ENCODE measurements at regions not wholly inside any gene's neighbourhood (a gene's known extent, or its start where the extent isn't known, plus 50 kb on each side); places are given as distances from the start of the nearest gene placed in this dataset.

DNA sequence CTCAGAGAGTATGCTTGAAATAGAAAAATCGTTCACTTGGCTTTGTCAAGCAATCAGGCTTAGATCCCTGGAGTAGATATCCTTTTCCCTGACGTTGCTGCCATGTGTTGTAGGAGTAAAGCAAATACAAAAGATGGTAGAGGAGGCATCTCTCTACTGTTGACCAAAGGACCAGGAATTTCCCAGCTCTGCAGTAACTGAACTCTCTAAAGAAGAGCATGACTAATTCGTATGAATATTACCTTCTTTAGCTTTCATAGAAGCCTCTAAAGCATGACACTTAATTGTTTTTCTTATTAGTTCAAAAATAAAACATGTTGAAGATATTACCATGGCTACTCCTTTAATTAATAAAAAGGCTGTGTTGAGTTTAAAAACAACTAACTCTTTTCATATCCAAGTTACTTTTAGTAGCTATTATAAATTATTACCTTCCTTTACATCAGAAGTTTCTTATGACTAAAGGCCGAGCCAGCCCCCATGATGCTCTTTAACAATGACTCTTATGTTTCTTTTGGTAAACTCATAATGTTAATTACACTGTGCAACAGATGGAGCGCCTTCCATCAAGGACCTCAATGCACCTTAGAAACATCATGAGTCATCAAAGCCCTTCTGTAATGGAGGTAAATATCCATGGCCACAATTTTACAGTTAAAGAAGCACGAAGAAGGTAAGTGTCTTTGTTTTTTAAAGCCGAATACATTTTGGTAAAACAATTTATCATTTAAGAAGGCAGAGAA lies 352.4 kb downstream of the KLF5 start:
- no peak overlapping the region for H3K27ac ChIP-seq
- TF ChIP-seq, protein P1, sequence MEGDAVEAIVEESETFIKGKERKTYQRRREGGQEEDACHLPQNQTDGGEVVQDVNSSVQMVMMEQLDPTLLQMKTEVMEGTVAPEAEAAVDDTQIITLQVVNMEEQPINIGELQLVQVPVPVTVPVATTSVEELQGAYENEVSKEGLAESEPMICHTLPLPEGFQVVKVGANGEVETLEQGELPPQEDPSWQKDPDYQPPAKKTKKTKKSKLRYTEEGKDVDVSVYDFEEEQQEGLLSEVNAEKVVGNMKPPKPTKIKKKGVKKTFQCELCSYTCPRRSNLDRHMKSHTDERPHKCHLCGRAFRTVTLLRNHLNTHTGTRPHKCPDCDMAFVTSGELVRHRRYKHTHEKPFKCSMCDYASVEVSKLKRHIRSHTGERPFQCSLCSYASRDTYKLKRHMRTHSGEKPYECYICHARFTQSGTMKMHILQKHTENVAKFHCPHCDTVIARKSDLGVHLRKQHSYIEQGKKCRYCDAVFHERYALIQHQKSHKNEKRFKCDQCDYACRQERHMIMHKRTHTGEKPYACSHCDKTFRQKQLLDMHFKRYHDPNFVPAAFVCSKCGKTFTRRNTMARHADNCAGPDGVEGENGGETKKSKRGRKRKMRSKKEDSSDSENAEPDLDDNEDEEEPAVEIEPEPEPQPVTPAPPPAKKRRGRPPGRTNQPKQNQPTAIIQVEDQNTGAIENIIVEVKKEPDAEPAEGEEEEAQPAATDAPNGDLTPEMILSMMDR (IDR thresholded peaks at IDR 0.05), result no peak
- no peaks in the 10 kb centered on the region for H3K27me3 ChIP-seq
- H3K36me3 ChIP-seq, result no peaks in the 10 kb centered on the region
- H3K4me3 ChIP-seq, result no peak overlapping the region
- H3K9me3 ChIP-seq, result no peaks in the 10 kb centered on the region
- intact Hi-C loops (cut with DNase I), result no loop called here
- DNase-seq (ENCODE audit: low spot score in 2 of 2), result no peak
- H3K4me1 ChIP-seq, result no peaks in the 10 kb centered on the region

DNA sequence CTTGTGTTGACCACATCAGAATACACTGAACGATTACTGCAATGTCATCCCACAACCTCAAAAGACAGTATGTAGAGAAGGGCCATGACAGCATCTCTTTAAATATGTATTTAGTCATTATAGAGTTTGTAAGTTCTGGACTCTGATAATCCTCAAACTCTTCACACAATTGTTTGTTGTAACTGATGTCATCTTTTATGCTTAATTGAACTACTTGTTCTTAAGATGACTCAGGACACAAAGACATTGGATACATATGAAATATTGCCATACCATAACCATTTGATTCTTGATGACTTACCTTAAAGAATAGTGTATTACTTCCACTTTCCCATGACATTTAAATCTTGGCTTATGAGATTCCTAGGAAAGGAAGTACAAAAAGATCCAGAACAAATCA lies 347.6 kb downstream of the KLF5 start:
- no peaks in the 10 kb centered on the region for H3K36me3 ChIP-seq
- H3K4me1 ChIP-seq, result no peaks in the 10 kb centered on the region
- no peak for DNase-seq (ENCODE audit: low spot score in 2 of 2)
- intact Hi-C loops (cut with DNase I), result no loop called here
- no peaks in the 10 kb centered on the region for H3K27me3 ChIP-seq
- no peak overlapping the region for H3K27ac ChIP-seq
- no peak overlapping the region for H3K4me3 ChIP-seq
- TF ChIP-seq, protein P1 (IDR thresholded peaks at IDR 0.05), result no peak
- H3K9me3 ChIP-seq, result no peaks in the 10 kb centered on the region

DNA sequence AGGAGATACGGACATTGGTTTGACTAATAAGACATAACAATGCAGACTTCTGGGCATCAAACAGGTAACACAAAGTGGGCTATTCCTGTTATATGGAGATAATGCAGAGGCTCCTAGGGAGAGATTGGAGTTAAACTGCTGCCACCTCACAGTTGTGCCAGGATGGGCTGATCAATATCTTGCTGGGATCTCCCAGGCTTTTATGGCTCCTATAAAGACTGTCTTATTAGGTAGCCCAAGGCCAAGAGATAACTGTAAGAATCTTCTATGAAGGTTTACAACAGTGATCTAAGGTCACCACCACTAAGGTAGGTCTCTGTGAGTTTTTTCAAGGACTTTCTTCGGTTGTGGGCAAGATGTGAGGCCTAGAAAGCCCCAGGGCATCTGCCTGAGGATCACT lies 345.8 kb downstream of the KLF5 start:
- Histone ChIP-seq H3K27me3 (no peaks in the 10 kb centered on the region), H3K9me3 (no peaks in the 10 kb centered on the region), H3K4me1 (no peaks in the 10 kb centered on the region), H3K4me3 (no peak overlapping the region), H3K27ac (no peak overlapping the region), H3K36me3 (no peaks in the 10 kb centered on the region)
- TF ChIP-seq, protein P1 (IDR thresholded peaks at IDR 0.05), result no peak
- intact Hi-C loops (cut with DNase I), result no loop called here
- no peak for DNase-seq (ENCODE audit: low spot score in 2 of 2)

GRCh38 chr13:73403355-73404120 lies 344.7 kb downstream of the KLF5 start:
- intact Hi-C loops (cut with DNase I), result no loop called here
- Histone ChIP-seq H3K36me3 (no peaks in the 10 kb centered on the region), H3K27me3 (no peaks in the 10 kb centered on the region), H3K27ac (no peak overlapping the region), H3K9me3 (no peaks in the 10 kb centered on the region), H3K4me3 (no peak overlapping the region), H3K4me1 (no peaks in the 10 kb centered on the region)
- TF ChIP-seq, protein P1 (IDR thresholded peaks at IDR 0.05), result no peak
- no peak for DNase-seq (ENCODE audit: low spot score in 2 of 2)

DNA sequence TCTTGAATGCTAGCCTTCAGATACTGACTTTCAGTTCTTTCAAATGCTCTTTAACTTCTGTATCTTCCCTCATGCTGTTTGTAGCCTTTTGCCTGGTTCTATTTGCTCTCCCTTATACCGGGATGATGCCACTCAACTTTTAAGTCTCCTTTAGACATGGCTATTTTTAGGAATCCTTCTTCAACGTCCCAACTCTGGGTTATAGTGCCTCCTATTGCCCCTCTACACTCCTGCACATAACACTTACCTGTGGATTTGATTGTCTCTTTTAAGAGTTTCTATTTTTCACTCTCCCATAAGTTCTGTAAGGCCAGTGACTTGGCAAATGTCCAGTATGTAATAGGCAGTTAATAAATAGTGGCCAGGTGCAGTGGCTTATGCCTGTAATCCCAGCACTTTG lies 343.0 kb downstream of the KLF5 start:
- no peaks in the 10 kb centered on the region for H3K9me3 ChIP-seq
- no peak overlapping the region for H3K4me3 ChIP-seq
- no peaks in the 10 kb centered on the region for H3K36me3 ChIP-seq
- no peak overlapping the region for H3K27ac ChIP-seq
- no peaks in the 10 kb centered on the region for H3K27me3 ChIP-seq
- TF ChIP-seq, protein P1 (IDR thresholded peaks at IDR 0.05), result no peak
- no peaks in the 10 kb centered on the region for H3K4me1 ChIP-seq
- DNase-seq (ENCODE audit: low spot score in 2 of 2), result no peak
- intact Hi-C loops (cut with DNase I), result no loop called here
